PC-3 (cell line): ENCODE measurements at regions not wholly inside any gene's neighbourhood (a gene's known extent, or its start where the extent isn't known, plus 50 kb on each side); places are given as distances from the start of the nearest gene placed in this dataset.

Experiments
- EZH2 ChIP-seq: fragments of 300-600 bp; sonication (generic); IDR thresholded peaks from one replicate; pipeline ENCODE4 v1.6.1; 2017; ENCODE audit warnings: antibody characterized with exemption, mild to moderate bottlenecking, low read length; ENCODE audit not compliant: unreplicated experiment
- EZH2phosphoT487 ChIP-seq: fragments of 300-600 bp; sonication (generic); IDR thresholded peaks from 2 replicates; pipeline ENCODE4 v1.6.1; 2018; ENCODE audit warnings: mild to moderate bottlenecking, antibody characterized with exemption, low read length, borderline replicate concordance
- TF ChIP-seq, protein P1 (sequence below): fragments of 300-600 bp; sonication (generic); conservative IDR thresholded peaks from 2 replicates; pipeline ENCODE4 v1.5.1; 2017; ENCODE audit warnings: antibody characterized with exemption, low read depth, mild to moderate bottlenecking, low read length

DNA sequence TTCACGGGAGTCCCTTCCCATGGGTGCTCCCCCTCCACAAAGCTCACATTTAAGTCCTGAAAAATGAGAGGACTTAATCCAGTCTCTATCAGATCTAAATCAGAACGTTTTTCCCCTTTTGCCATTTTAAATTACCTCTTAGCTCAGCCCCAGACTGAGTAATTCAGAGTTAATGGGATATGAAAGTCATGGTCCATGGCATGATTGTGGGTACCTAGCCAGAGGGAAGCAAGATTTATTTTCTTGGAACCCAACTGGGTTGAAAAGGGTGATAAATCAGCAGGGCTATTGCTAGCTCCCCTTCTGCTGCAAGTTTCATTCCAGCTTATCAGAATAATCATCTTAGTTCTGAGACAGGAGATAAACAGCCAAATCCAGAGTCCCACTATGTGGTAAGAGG, 320.2 kb upstream of the CHD6 start:
- TF ChIP-seq, protein P1, sequence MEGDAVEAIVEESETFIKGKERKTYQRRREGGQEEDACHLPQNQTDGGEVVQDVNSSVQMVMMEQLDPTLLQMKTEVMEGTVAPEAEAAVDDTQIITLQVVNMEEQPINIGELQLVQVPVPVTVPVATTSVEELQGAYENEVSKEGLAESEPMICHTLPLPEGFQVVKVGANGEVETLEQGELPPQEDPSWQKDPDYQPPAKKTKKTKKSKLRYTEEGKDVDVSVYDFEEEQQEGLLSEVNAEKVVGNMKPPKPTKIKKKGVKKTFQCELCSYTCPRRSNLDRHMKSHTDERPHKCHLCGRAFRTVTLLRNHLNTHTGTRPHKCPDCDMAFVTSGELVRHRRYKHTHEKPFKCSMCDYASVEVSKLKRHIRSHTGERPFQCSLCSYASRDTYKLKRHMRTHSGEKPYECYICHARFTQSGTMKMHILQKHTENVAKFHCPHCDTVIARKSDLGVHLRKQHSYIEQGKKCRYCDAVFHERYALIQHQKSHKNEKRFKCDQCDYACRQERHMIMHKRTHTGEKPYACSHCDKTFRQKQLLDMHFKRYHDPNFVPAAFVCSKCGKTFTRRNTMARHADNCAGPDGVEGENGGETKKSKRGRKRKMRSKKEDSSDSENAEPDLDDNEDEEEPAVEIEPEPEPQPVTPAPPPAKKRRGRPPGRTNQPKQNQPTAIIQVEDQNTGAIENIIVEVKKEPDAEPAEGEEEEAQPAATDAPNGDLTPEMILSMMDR = no peak
- TF ChIP-seq EZH2 (no peak), EZH2phosphoT487 (no peak)
